GM19455 (cell line): ENCODE measurements at regions not wholly inside any gene's neighbourhood (a gene's known extent, or its start where the extent isn't known, plus 50 kb on each side); places are given as distances from the start of the nearest gene placed in this dataset.
"Not testable (repeated sequence)": the region's sequence is repeated elsewhere in the genome, so short reads cannot be mapped to it uniquely, and the experiment has no call there.

Experiments used
- ATAC-seq: cut with Tn5 transposase; IDR thresholded peaks from one replicate; pipeline ENCODE4 v1.9.1; 2021; ENCODE audit not compliant: unreplicated experiment

DNA sequence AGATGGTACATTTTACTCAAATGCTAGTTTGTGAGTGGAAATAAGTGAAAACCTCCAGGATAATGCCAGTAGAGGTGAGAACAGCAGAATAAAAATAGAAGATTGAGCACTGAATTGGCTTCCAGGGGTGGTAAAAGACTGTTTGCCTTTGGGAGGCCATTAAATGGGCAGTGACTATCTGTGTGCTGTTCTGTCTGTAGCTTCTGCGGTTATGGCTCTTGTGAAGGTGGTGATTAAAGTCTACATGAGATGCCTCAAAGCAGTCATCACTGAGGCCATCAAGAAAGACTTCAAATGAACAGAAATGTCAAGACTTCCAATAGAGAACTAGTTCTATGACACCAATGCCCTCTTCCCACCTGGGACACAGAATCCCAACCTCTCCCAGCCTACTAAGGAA is 108.8 kb downstream of the EFHB start:
- ATAC-seq, result no peak

DNA sequence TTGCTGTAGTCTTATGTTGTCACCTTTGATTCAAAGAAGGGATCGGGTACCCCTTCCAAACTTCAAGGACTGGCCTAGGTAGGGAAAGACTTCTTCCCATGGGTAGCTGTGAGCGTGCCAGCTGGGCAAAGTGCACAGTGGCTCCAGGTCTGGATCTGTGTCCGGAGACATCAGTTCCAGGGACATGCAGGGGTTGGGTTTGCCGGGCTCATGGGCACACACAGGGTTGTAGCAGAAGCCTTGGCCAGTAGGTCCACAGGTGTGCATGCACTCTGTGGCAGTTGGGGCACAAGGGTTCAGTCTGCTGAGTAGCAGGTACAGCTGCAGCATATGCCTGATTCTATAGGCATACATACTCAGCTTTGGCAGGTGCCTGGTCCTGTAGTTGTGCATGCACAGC is 111.2 kb downstream of the EFHB start:
- ATAC-seq, result no peak

DNA sequence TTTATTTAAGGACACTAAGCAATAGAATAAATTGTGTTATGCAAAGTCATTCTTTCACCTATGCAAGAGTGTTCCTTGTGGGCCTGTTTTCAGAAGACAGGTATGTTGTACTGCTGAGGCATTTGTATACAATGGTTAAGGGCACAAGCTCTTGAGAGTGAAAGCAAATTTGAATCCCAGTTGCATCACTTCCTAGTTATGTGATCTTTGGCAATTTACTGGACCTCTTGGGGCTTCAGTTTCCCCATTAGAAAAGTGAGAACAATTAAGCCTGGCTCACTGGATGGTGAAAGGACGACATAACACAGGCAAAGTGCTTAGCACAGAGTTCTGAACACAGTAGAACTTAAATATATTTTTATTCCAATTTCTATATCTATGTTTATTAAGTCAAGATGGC is 117.4 kb downstream of the EFHB start:
- ATAC-seq, result no peak

DNA sequence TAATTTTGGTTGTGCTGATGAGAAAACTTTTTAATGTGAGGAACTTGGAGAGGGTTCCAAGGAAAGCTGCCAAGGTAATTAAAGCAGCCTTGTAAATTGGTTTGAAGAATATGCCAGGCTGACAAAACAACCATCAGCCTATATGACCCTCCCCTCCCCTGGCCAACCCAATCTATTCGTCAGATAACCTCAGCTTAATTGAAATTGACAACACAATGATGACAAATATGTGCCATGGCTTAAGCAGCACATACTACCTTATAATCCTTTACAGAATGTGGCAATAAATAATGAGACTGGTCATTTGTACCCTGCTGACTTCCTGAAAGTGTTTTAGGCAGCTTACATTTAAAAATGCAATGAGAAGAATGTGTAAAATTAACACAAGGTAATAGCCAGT is 118.2 kb downstream of the EFHB start:
- ATAC-seq, result no peak

DNA sequence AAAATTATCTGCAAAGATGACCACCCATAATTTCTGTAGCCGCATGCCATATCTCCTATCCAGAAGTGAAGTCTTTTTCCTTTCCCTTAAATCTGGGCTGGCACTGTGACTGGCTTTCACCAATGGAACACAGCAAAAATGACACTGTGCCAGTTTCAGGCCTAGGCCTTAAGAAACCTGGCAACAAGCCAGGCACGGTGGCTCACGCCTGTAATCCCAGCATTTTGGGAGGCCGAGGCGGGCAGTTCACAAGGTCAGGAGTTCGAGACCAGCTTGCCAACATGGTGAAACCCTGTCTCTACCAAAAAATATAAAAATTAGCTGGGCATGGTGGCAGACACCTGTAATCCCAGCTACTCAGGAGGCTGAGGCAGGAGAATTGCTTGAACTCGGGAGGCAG is 120.3 kb downstream of the EFHB start:
- ATAC-seq, result not testable (repeated sequence)

DNA sequence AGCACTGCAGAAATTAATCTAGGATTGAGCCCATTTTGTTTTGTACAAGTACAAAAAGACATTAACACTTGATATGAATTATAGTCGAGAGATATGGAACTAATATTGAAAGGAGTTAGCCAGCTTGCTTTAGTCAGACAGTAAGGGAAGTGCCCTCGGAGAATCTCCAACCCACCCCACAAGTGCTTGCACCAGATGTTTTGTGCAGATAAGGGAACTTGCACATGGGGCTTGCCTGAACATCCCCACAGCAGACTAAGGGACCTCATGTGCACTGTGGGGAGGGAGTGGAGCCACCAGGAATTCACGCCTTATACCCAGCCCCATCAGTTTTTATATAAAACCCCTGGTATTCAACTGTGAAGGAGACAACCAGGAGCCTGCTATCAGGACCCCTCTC is 122.3 kb downstream of the EFHB start:
- no peak for ATAC-seq

DNA sequence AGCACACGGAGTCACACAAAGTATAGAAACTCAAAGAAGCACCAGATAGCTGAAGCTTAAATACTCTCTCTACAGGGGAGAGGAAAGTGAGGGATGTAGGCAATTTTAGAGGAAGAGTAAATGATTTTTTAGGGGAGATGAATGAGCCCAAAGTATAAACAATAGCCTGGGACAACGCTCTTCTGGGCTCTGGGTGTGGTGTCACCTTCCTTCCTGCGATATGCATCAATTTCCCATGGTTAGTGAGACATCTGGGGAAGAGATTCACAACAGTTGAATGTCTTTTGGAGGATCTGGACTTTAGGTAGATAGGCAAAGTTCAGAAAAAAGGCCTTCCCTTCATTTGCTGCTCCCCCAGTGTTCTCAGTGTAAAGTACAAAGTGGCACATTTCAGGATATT is 125.2 kb downstream of the EFHB start:
- no peak for ATAC-seq

DNA sequence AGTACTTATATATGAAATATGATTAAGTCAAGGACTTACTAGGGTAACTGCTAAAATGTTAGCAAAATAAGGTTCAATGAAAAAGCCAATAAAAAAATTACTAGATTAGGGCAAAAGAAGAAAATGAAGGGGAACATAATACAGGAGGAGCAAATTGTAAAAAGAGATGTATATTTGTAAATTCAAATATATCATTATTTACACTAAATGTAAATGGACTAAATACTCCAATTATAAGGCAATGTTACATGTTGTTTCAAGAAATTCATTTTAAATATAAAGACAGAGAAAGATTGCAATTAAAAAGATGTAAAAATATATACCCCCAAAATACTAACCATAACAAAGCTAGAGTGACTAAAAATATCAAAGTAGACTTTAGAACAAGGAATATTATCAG is 134.1 kb downstream of the EFHB start:
- ATAC-seq, result no peak

DNA sequence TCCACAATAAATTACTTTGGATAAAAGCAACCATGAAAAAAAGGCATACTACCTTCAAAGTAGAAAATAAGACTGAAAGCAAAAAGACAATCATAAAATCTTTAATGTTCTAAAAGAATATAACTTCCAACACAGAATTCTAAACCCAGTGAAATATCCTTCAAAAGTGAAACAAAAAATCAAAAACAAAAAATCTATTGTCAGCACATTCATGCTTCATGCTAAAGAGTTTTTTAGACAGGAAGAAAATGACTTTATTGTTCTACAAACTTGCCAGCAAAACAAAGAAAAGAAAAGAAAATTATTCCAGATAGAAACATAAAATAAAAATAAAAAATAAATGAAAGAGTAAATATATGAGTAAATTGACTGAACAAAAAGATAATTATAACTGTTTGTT is 134.9 kb downstream of the EFHB start:
- no peak for ATAC-seq

DNA sequence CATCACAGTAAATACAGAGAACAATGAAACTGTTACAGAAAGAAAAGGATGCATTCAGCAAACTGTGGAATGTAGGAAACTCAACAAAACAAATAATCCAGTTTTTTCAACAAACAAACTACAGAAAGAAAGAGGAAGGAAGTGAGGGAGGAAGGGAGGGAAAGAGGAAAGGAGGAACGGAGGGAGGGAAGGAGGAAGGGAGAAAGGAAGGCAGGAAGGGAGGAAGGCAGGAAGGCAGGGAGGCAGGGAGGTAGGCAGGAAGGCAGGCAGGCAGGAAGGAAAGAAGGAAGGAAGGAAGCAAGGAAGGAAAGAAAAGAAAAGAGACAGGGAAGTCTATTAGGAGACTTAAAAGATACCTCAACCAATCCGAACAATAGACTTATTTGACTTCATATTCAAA is 135.7 kb downstream of the EFHB start:
- no peak for ATAC-seq

DNA sequence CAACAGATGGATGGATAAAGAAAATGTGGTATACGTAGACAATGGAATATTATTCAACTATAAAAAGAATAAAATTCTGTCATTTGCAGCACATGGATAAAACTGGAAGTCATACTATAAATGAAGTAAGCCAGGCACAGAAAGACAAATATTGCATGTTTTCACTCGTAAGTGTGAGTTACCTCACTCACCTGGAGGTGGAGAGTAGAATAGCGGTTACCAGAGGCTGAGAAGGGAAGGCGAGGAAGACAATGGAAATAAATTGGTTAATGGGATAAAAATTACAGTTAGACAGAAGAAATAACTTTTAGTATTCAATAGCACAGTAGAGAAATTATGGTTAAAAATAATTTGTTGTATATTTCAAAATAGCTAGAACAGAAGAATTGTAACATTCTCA is 141.6 kb downstream of the EFHB start:
- no peak for ATAC-seq

DNA sequence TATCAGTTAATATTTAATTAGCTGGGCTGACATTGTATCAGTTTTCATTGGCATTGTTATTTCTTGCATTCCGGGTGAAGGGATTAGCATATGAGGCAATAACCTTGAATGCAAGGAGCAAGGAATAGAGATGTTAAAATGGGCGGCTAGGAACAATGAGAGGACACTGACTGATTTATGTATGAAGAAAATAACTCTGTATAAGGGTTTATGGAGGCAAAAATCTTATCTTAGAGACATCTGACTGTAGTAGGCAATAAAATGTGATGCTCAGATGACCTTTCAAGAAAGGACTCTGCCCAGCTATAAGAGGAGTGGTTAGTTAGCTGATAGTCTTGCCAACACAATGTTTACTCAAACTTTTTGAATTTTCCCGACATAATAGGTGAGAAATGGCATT is 158.3 kb downstream of the EFHB start:
- no peak for ATAC-seq

DNA sequence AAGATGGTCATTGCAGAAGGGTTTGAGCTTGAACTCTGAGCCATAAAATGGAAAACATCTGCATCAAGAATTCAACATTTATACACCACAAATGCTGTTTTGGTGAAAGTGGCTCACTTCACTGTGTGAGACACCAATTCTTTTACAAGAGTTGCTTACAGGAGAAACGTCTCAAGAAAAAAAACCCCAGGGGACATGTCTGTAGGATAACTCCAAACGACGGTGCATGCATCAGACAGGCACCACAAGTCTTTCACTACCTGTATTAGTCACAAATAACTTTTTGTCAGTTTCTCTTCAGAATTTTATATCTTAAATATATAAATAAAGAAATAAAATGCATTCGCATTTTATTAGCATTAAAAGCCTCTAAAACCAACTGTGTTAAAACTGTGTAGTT is 164.3 kb downstream of the EFHB start:
- no peak for ATAC-seq

DNA sequence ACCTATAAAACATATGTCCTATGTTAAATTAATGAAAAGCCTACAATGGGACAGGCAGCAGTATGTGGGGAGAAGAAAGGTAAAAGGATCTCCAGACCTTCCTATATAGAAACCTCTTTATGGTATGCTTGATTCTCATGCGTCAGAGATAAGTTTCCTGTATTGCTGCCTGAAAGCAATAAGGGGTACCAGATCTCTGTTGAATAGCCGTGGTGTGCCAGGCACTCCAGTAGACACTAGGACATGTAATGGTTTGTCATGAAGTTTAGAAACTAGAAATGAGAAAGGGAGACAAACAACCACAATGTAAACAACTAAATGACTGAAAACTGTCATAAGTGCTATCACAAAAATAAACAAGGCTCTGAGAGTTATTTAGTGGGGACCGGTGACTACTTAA is 168.1 kb downstream of the EFHB start:
- no peak for ATAC-seq

DNA sequence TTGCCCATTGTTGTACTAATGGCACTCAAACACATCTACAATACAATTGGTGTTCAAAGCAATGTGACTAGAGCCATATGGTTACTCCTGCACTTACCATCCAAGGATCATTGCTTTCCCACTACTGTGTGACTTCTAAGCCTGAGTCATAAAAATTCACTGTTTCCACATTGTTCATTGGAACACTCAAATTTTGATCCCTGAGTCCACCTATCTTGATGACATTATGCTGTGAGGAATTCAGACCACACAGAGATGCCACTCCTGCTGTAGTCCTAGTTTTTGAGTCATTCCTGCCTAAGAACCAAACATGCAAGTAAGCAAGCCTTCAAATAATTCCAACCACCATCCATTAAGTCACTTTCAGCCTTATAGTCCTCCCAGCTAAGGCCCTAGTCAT is 176.2 kb downstream of the EFHB start:
- ATAC-seq, result no peak

DNA sequence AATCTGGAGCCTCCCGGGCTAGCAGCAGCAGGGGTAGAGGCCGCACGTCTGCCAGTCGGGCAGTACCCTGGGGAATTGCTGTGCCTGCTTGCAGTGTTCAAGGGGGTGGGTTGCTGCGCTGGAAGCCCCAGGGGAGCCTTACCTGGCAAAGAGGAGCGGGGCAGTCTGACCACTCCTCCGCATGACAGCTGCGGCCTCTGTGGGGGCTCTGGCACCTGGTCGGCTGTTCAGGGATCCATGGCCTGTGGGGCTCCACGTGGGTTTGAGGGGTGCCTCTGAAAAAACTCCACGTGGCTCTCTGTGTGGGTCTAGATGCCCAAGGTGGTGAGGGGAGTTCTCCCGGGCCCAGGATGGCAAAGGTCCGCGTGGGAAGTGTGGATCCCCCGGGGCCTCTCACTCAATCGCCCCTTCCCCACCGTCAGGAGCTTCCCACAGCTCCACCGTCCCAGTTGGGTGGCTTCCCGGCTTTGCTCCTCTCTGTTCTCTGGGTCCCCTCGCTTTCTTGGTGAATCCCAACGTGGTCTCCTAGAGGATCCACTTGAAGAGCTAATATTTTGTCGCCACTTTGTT is 184.5 kb downstream of the EFHB start:
- no peak for ATAC-seq

DNA sequence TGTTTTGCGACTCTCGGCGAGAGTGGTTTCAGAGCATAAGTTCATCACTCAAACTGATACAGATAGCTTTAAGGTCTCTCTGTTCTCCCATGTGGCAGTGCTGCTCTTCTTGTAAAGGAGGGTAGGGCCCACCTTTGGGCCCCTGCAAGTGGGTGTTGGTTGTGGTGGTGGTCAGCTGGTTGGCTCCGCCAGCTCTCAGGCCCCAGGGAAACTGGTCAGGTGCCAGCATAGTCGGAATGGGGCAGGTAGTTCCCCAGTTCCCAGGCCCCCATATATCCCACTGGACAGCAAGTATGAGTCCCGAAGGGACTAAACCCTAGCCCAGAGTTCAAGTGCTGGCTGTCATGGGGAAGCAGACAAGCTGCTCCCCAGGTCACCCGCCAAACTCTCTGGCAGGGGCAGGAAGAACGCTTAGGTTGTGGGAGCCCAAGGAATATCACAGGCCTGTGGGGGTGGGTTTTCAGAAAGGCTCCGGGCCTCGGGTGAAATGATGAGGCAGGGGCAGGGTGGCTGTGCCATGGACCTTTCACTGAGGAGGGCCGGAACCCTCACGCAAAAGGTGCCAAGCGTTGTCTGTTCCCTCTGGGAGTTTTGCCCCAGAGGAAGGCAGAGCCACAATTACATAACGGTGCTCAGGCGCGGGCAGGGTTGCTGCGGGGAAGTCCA is 185.1 kb downstream of the EFHB start:
- ATAC-seq, result no peak

DNA sequence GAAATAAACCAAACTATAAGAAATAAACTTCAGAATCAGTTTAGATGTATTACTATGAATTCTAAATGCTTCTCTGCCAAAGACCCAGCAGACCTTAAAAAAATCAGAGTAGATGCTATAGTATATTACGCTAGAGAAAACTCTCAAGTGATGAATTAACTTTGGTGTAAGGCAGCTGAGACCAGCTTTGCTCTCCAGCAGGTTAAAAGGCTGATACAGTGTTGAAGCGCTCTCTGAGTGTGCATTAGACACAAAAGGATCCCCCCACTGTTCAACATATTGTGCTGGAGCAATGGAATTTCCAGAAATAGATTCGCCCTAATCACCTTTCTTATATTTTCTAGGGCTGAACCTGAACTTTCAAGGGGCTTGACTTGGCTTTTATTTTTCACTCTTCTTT is 190.0 kb downstream of the EFHB start:
- ATAC-seq, result no peak

DNA sequence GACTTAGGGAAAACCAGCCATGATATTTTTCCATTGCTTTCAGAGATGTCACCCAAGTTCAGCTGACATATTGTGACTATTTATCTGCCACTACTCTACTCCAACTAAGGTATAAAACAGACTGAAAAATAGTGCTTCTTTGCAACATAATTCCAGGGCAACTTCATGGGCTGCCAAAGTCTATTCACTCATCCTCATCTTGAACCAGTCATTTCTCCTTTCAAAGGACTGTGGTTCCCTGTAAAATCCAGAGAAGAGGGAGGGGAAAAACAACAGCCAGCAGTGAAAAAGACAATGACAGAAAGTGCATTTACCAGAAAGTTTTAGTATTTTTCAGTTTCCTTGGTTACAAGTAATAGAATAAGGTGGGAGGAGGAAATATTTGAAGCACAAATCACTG is 191.1 kb downstream of the EFHB start:
- no peak for ATAC-seq

DNA sequence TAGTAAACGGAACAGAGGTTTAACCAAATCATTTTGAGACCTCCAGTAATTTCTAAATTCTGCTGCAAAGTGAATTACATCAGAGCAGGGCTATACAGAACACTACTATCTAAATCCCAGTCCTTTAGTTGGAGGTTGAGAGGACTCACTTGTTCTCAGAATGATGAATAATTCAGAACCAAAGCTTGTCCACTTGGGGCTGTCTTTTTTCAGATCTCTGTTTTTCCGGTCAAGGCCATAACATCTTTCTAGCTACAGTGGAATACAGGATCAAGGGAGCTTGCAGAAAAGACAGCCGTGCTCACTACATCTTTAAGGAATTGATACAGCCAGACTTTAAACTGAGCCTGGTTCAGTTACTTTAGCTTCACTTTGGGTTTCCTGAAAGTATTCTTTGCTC is 194.5 kb downstream of the EFHB start:
- ATAC-seq, result no peak

DNA sequence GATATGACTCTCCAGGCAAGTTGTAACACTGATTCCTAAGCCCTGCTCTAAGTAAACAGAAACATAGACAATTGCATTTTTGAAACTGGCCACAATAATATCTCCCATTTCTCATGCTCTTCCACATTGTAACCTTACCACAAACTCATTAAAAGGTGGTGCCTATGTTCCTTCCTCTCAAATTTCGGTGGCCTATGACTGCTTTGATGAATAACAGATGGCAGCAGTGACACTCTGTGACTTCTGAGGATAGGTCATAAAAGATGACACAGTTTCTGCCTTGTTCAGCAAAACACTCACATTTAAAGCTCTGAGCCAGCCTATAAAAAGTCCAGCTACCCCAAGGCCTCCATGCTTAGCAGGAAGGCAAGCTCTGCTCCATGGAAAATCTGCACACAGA is 195.2 kb downstream of the EFHB start:
- no peak for ATAC-seq

DNA sequence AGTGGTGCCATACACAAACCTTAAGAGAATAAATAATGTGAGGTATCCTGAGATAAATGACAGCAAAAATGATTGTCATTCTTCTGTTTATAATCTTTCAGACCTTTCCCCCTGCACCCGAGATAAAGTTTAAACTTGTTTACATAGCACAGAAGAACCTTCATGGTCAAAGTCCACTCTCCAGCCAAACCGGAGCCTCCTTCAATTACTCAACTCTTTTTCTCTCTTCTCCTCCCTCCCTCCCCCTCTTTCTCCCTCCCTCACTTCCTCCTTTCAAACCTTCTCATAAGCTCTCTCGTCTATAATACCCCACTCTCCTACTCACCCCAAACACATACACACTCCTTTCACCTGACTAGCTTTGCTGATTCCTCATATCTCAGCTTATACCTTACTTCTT is 198.9 kb downstream of the EFHB start:
- no peak for ATAC-seq

DNA sequence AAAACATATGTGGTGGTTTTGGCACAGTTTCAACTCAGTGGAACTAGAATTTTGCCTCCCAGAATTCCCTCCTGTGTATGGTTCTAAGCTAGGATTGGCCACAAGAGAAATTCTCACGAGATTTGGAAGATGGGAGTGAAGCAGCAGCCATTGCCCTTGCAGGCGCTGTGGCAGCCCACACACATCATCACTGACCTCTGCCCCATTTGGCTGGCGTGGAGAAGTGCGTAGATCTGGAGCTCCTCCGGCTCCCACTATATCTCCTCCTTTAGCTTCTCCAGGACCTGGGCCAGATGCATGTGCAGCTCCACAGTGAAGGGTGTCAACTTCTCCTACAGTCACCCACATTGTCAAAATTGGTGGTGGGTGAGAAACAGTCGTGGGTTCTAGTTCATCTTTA is 199.6 kb downstream of the EFHB start:
- no peak for ATAC-seq
